AG08395 (cell line): ENCODE measurements at regions not wholly inside any gene's neighbourhood (a gene's known extent, or its start where the extent isn't known, plus 50 kb on each side); places are given as distances from the start of the nearest gene placed in this dataset.
A peak's percentile ranks its signal among the peaks of the same experiment; 100 is the strongest.

Experiments used
- DNase-seq: peaks from one replicate; pipeline ENCODE4 v3.0.0; 2012; ENCODE audit warnings: mixed read lengths, low spot score

- DNase-seq: peak; percentile 18
Observed at GRCh38 chr15:38647683-38648082, 83.1 kb upstream of the RASGRP1 start.

- no peak for DNase-seq
Observed at GRCh38 chr15:38648121-38648843, 83.7 kb upstream of the RASGRP1 start.

DNA sequence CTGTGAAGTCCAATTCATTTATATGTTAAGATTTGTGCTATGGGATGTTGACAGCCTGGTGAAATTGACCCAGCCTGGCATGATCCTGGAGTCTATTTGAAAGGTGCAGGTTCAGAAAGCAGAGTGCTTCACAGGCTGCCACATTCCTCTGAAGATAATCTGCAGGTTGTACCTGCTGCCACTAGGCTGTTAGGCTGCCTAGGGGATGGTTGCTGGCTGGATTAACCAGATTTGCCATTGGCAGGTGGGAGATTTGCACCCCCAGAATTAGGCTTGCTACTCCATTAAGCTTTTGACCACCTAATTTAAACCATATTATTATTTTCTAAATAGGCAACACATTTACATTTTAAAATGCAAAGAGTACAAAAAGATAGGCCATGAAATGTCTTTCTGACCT, 85.8 kb upstream of the RASGRP1 start:
- no peak for DNase-seq

GRCh38 chr15:38650936-38651327, 86.3 kb upstream of the RASGRP1 start:
- DNase-seq: no peak

DNA sequence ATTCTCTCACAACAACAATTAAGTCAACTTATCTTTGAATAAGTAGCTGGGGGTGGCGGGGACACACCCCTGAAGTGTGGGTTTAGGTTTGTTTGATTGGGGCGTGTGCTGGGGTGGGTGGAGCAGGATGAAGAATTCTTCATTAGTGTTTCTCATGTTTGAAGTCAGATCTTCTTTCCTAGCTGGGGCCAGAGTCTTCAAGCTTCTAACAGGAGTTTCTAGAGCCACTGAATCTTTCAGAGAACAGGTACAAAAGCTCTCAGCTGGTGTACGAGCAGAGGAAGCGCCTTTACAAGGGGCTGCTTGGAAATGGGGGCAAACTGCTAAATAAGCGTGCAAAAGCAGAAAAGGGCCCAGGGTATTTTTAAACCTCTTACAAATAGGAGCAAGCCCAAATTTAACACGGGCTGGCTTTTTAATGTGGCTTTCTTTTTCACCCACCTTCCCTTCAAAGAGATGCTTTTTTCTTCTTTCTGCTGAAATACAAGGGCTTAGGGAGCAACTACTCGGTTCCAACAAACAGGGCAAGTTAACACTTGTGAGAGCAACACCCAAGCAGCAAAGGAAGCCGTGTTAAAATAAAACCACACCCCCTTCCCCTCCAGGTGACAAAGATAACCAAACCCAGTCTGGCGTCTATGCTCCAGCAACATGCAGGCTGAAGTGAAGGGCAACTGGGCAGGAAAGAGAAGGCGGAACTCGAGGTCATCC, 86.9 kb upstream of the RASGRP1 start:
- DNase-seq: no peak

GRCh38 chr15:38652183-38652794, 87.7 kb upstream of the RASGRP1 start:
- DNase-seq: no peak

DNA sequence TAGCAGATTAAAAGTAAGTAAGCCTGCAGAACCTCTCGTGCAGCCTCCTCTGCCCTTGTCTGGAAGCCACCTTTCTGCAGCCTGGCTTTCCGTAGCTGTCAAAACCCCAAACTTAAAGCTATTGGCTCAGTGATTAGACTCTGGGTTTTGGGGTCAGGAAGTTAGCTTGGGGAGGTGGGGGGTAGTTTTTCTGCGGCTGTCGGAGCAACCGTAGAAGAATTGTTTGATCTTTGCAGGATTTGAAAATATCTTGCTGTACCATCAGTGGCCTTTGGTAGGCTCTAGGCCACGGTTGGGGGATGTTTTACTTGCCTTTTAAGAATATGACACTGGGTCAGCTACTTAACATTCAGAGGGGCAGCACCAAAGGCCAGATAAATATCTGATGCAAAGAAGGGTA, 88.4 kb upstream of the RASGRP1 start:
- DNase-seq: no peak

DNA sequence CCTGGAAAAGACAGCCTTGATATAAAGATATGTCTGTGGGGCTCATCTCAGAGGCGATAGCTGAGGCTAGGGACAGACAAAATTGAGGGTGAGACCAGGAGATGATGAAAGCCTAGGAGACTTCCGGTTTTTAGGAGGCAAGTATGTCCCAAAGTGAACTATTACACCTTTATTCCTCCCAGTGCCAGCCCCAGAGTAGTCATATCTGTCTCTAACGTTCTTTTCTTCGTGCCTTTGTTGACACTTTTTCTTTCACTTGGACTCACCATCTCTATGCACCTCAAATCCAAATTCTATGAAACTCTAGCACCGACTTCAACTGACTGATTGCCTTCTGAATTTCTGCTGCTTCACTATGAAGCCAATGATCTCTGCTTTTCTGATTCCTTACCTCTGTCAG, 93.8 kb upstream of the RASGRP1 start:
- DNase-seq: no peak

GRCh38 chr15:38660738-38661137, 96.1 kb upstream of the RASGRP1 start:
- DNase-seq: no peak

DNA sequence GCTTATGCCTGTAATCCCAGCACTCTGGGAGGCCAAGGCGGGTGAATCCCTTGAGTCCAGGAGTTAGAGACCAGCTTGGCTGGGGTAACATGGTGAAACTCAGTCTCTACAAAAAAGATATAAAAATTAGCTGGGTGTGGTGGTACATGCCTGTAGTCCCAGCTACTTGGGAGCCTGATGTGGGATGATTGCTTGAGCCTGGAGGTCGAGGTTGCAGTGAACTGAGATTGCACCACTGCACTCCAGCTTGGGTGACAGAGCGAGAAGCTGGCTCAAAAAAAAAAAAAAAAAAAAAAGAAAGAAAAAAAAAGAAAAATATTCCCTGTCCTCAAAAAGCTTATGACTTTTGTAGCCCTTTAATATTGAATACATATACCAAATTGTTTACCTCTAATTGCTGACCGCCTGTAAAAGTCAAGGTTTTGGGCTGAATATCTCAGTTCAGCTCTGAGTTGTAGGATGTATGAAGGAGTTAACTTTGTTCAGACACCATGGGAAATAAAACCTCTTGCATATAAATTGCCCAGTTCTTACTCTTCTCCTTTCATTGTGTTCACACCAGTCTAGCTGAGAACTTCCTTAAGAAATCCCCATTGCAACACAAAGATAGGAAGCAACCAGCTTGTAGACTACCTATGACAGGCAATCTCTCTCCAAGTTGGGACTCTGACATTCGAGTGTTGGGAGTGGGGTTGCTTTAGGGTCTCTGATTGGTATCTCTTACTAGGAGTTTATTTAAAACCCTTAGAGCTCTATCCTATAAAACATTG, 97.6 kb upstream of the RASGRP1 start:
- DNase-seq: no peak

DNA sequence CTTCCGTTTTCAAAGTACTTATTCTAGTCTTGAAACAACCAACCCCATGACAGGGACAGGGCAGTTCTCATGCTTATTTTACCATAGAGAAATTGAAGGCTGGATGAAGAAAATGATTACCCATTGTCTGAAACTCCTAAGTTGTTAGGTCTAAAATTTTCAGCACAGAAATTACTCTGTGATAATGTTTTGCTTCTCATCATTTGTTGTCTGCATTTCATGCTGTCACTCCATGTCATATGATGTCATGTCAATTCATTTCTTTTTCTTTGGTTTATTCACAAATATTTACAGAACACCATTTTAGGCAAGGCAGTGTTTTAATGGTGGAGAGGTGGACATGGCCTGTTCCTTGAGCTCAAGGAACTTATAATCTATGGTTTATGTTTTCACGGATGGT, 98.2 kb upstream of the RASGRP1 start:
- DNase-seq: no peak

- DNase-seq: no peak
Observed at GRCh38 chr15:38665586-38666305, 101.1 kb upstream of the RASGRP1 start.

GRCh38 chr15:38666865-38667510, 102.4 kb upstream of the RASGRP1 start:
- no peak for DNase-seq

- DNase-seq: no peak
Observed at GRCh38 chr15:38667890-38668850, 103.6 kb upstream of the RASGRP1 start.

DNA sequence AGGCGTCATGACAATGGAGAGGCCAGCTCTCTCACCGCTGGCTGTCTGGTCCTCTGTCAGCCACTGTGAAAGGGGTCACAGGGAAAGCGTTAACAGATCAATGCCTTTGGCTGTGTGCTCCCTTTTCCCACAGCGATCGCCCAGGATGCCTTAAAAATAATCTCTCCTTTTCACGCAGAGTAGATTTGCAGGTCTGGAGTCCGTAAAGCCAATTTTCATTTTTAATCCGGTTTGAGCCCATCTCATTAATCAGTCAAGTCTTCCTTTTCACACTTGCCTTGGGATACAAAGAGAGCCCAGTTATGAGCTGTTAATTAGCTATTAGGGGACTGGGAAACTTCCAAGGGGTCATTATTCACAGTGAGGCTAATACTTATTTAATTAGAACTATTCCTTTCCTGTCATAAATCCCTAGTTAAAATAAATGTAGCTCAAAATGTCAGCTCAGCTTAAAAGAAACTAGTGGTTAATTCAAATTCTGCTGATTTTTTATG, 104.3 kb upstream of the RASGRP1 start:
- DNase-seq: no peak

DNA sequence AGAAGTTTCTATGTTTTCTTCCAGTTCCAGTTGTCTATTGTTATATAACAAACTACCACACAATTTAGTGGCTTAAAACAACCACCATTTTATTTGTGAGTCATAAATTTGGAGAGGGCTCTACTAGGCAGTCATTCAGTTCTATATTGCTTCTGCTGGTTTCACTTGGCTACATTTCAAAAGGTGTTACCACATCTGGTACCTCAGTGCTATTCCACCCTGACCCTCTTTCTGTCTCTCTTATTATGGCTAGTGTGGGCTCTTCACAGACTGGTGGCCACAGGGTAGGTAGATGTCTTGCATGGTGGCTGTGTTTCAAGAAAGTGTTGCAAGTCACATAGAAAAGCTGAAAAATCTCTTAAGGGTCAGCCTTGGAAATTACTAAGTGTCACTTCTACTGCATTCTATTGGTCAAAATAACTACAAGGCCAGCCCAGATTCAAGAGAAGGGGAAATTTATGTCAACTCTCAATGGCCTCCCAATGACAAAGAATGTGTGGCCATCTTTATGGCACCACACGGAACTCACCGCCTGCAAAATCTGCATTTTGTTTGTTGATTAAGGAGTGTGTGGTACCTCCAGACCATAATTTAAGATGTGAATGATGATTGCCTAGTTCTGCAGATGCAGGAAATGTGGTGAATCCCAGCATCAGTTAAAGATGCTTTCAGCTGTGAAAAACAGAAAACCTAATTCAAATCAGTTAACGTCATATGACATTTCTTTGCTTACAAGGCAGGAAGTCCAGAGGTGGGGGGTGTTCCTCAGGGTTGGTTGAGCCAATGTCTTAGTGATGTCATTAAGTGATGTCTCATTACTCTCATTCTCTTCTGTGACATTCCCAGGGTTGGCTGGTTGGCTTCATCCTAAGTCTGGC, 105.8 kb upstream of the RASGRP1 start:
- no peak for DNase-seq

DNA sequence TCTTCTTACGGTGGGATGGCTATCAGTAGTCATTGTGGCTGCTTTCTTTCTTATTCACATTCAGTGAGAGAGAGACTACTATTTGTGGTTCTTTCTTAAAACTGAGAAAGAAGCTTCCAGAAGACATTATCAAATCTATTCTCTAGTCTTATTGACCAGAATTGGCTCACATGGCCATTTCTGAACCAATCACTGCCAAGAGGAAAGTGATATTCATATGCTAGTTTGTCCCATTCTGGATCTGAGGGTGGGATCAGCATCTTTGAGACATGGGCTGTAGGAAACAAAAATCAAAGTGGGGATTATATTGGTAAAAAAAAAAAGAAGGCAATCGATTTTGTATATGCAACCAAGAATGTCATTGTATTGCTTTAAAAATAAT, 106.4 kb upstream of the RASGRP1 start:
- DNase-seq: no peak

- no peak for DNase-seq
Observed at GRCh38 chr15:38671675-38672254, 107.2 kb upstream of the RASGRP1 start.

- no peak for DNase-seq
Observed at GRCh38 chr15:38672273-38672672, 107.7 kb upstream of the RASGRP1 start.
